H1 (cell line): ENCODE measurements at regions not wholly inside any gene's neighbourhood (a gene's known extent, or its start where the extent isn't known, plus 50 kb on each side); places are given as distances from the start of the nearest gene placed in this dataset.

Source experiments
- CTCF ChIA-PET: fragments of 300-600 bp; sonication (Branson Sonifier 250); formaldehyde crosslinking; loops from one replicate; lab custom pipeline; 2021; ENCODE audit not compliant: partially characterized antibody; lab: Charles Lee
- POLR2A ChIA-PET: fragments of 300-600 bp; sonication (Branson Sonifier 250); formaldehyde crosslinking; loops from one replicate; lab custom pipeline; 2021; ENCODE audit warnings: inconsistent platforms; ENCODE audit not compliant: partially characterized antibody; lab: Charles Lee
- DNase-seq, 2 experiments: peaks; one replicate each; pipeline versions ENCODE4 v3.0.0 to v3.0.0-alpha.2; 2010 to 2022; ENCODE audit warnings: low spot score in 2 of 2, low read depth in 1 of 2, mixed read lengths in 1 of 2
- FAIRE-seq: peaks from 2 replicates; lab custom pipeline; 2011; peaks lifted over from hg19 to GRCh38; lab: Jason Lieb, UNC
- H2AFZ ChIP-seq: 2 replicates; pipeline ENCODE4 v1.8.1; 2012; ENCODE audit warnings: low read length, inconsistent platforms
- H2AK5ac ChIP-seq: 2 replicates; pipeline ENCODE4 v1.6.1; 2013; ENCODE audit warnings: low read depth, low read length
- H2BK120ac ChIP-seq: replicated peaks from 2 replicates; pipeline ENCODE3; 2013; ENCODE audit warnings: low read depth, low read length, inconsistent platforms
- H2BK12ac ChIP-seq: 2 replicates; pipeline ENCODE4 v1.6.1; 2013; ENCODE audit warnings: low read depth, low read length
- H2BK15ac ChIP-seq: 2 replicates; pipeline ENCODE4 v1.6.1; 2013; ENCODE audit warnings: low read length
- H2BK20ac ChIP-seq: 2 replicates; pipeline ENCODE4 v1.6.1; 2013; ENCODE audit warnings: low read length
- H2BK5ac ChIP-seq: 2 replicates; pipeline ENCODE4 v1.6.1; 2013; ENCODE audit warnings: low read depth, low read length
- H3K14ac ChIP-seq: 2 replicates; pipeline ENCODE4 v1.6.1; 2013; ENCODE audit warnings: inconsistent platforms; ENCODE audit not compliant: insufficient read length
- H3K18ac ChIP-seq: 2 replicates; pipeline ENCODE4 v1.6.1; 2013; ENCODE audit warnings: low read length; ENCODE audit errors: extremely low read depth
- H3K23ac ChIP-seq: 2 replicates; pipeline ENCODE4 v1.6.1; 2013; ENCODE audit warnings: inconsistent platforms; ENCODE audit not compliant: insufficient read length
- H3K23me2 ChIP-seq: 2 replicates; pipeline ENCODE4 v1.6.1; 2013; ENCODE audit warnings: low read depth, low read length
- H3K27ac ChIP-seq: 2 replicates; pipeline ENCODE4 v1.6.1; 2011; ENCODE audit warnings: low read depth, low read length, inconsistent platforms
- H3K27me3 ChIP-seq, 4 experiments: replicated peaks in 1 of 4; 1 replicate in 1 of 4; 2 replicates in 3 of 4; pipeline versions ENCODE4 v1.6.1 to v1.8.1; 2011 to 2013; ENCODE audit warnings: low read length in 3 of 4, mild to moderate bottlenecking in 3 of 4, inconsistent platforms in 2 of 4, mixed read lengths in 2 of 4, moderate library complexity in 1 of 4; ENCODE audit not compliant: control insufficient read depth in 3 of 4, insufficient read depth in 3 of 4; ENCODE audit errors: extremely low read depth in 1 of 4
- H3K36me3 ChIP-seq, 4 experiments: 2 replicates each; pipeline versions ENCODE4 v1.6.1 to v1.8.1; 2011 to 2013; ENCODE audit warnings: mild to moderate bottlenecking in 4 of 4, low read length in 3 of 4, moderate library complexity in 2 of 4, control low read depth in 1 of 4, inconsistent platforms in 1 of 4; ENCODE audit not compliant: insufficient read depth in 4 of 4, control insufficient read depth in 2 of 4
- H3K4ac ChIP-seq: replicated peaks from 2 replicates; pipeline ENCODE3; 2013; ENCODE audit warnings: low read length, low read depth, mixed read lengths, inconsistent platforms; ENCODE audit not compliant: insufficient read length
- H3K4me1 ChIP-seq, 4 experiments: replicated peaks in 1 of 4; 1 replicate in 1 of 4; 2 replicates in 3 of 4; pipeline versions ENCODE4 v1.6.1 to v1.8.1; 2011 to 2013; ENCODE audit warnings: low read length in 3 of 4, inconsistent platforms in 2 of 4, mixed read lengths in 1 of 4; ENCODE audit not compliant: insufficient read depth in 4 of 4, control insufficient read depth in 3 of 4
- H3K4me2 ChIP-seq, 2 experiments: 2 replicates each; pipeline versions ENCODE4 v1.6.1 to v1.8.1; 2011 to 2013; ENCODE audit warnings: low read depth in 2 of 2, low read length in 2 of 2, control low read depth in 1 of 2, inconsistent platforms in 1 of 2, mild to moderate bottlenecking in 1 of 2; ENCODE audit not compliant: insufficient read depth in 1 of 2
- H3K4me3 ChIP-seq, 4 experiments: fragments of 200-600, 300-600 bp in 1 of 4; sonication (generic), shearing (Covaris generic), sonication (Bioruptor Twin) in 1 of 4; 2 replicates each; pipeline versions ENCODE4 v1.5.1 to v1.8.1; 2011 to 2016; ENCODE audit warnings: low read length in 4 of 4, low read depth in 3 of 4, control low read depth in 2 of 4, inconsistent platforms in 2 of 4, mild to moderate bottlenecking in 2 of 4, mixed read lengths in 1 of 4, moderate library complexity in 1 of 4; ENCODE audit not compliant: insufficient read depth in 2 of 4; ENCODE audit errors: extremely low read depth in 1 of 4
- H3K56ac ChIP-seq: replicated peaks from 2 replicates; pipeline ENCODE3; 2013; ENCODE audit warnings: low read depth, mild to moderate bottlenecking, mixed read lengths, low read length, inconsistent platforms; ENCODE audit not compliant: insufficient read length
- H3K79me1 ChIP-seq: 2 replicates; pipeline ENCODE4 v1.6.1; 2013; ENCODE audit warnings: low read depth, low read length, control low read depth
- H3K79me2 ChIP-seq, 2 experiments: 2 replicates each; pipeline versions ENCODE4 v1.6.1 to v1.8.1; 2012 to 2013; ENCODE audit warnings: low read length in 2 of 2, mild to moderate bottlenecking in 2 of 2, inconsistent platforms in 1 of 2; ENCODE audit not compliant: insufficient read depth in 2 of 2, control insufficient read depth in 1 of 2
- H3K9ac ChIP-seq, 4 experiments: replicated peaks in 1 of 4; 1 replicate in 1 of 4; 2 replicates in 3 of 4; pipeline versions ENCODE4 v1.6.1 to v1.8.1; 2011 to 2013; ENCODE audit warnings: low read depth in 3 of 4, low read length in 3 of 4, control low read depth in 2 of 4, mild to moderate bottlenecking in 2 of 4, moderate library complexity in 2 of 4, inconsistent platforms in 1 of 4; ENCODE audit errors: extremely low read depth in 1 of 4
- H3K9me3 ChIP-seq, 2 experiments: 2 replicates each; pipeline versions ENCODE4 v1.6.1 to v1.8.1; 2012 to 2013; ENCODE audit warnings: mild to moderate bottlenecking in 2 of 2, moderate library complexity in 2 of 2, control low read depth in 1 of 2, inconsistent platforms in 1 of 2, low read depth in 1 of 2, low read length in 1 of 2, mixed read lengths in 1 of 2; ENCODE audit not compliant: insufficient read depth in 2 of 2
- H4K20me1 ChIP-seq, 2 experiments: replicated peaks in 1 of 2; 2 replicates each; pipeline versions ENCODE3 to v1.8.1; 2011 to 2013; ENCODE audit warnings: inconsistent platforms in 2 of 2, low read length in 2 of 2, mild to moderate bottlenecking in 1 of 2; ENCODE audit not compliant: insufficient read depth in 2 of 2, control insufficient read depth in 1 of 2
- H4K5ac ChIP-seq: 2 replicates; pipeline ENCODE4 v1.6.1; 2013; ENCODE audit warnings: low read length, low read depth, mixed read lengths, inconsistent platforms; ENCODE audit not compliant: insufficient read length
- H4K8ac ChIP-seq: 2 replicates; pipeline ENCODE4 v1.8.0; 2013; ENCODE audit warnings: mild to moderate bottlenecking, moderate library complexity, low read length, inconsistent platforms; ENCODE audit not compliant: insufficient read depth; ENCODE audit errors: extremely low read depth
- H4K91ac ChIP-seq: replicated peaks from 2 replicates; pipeline ENCODE3; 2013; ENCODE audit warnings: low read length, mixed read lengths, inconsistent platforms; ENCODE audit not compliant: insufficient read length
- CHD2 ChIP-seq: IDR thresholded peaks from 2 replicates; pipeline ENCODE4 v1.6.1; 2012; ENCODE audit warnings: low read length, improper control_type of control experiment
- GABPA ChIP-seq: IDR thresholded peaks from 2 replicates; pipeline ENCODE4 v1.6.1; 2011; ENCODE audit warnings: mild to moderate bottlenecking, low read length, moderate library complexity, borderline replicate concordance; ENCODE audit not compliant: insufficient read depth
- JUN ChIP-seq: IDR thresholded peaks from 2 replicates; pipeline ENCODE4 v1.6.1; 2011; ENCODE audit warnings: low read depth, mild to moderate bottlenecking, improper control_type of control experiment, low read length
- KDM4A ChIP-seq: IDR thresholded peaks from one replicate; pipeline ENCODE4 v1.7.1; 2012; ENCODE audit warnings: low read depth, mild to moderate bottlenecking, moderate library complexity, low read length, inconsistent platforms; ENCODE audit not compliant: severe bottlenecking
- SP1 ChIP-seq: IDR thresholded peaks from 2 replicates; pipeline ENCODE4 v1.6.1; 2011; ENCODE audit warnings: low read depth, low read length
- SRF ChIP-seq: IDR thresholded peaks from 2 replicates; pipeline ENCODE4 v1.6.1; 2011; ENCODE audit warnings: mild to moderate bottlenecking, low read depth, low read length, moderate library complexity
- WGBS, 2 experiments: shearing (Covaris generic) in 1 of 2; methylation state at CpG; one replicate each; pipeline versions ENCODE4 v1.1.6 to v1.1.7; 2013 to 2015; ENCODE audit warnings: low lambda C conversion rate in 2 of 2, mixed read lengths in 2 of 2, inconsistent platforms in 1 of 2, low coverage in 1 of 2, missing lambda C conversion rate in 1 of 2; ENCODE audit not compliant: insufficient replicate concordance in 2 of 2, insufficient coverage in 1 of 2, insufficient read length in 1 of 2; ENCODE audit errors: extremely low coverage in 1 of 2, missing lambda C conversion rate in 1 of 2; 5-methylcytosine and 5-hydroxymethylcytosine counted together

- Histone ChIP-seq H3K14ac (no peak overlapping the region), H3K4ac (no peak overlapping the region), H3K4me1 (no peaks in the 10 kb centered on the region), H4K20me1 (no peaks in the 10 kb centered on the region), H2BK120ac (no peak overlapping the region), H3K9ac (no peak overlapping the region), H4K91ac (no peak overlapping the region), H2BK20ac (no peak overlapping the region), H3K79me2 (no peaks in the 10 kb centered on the region), H2BK15ac (no peak overlapping the region), H2BK5ac (no peak overlapping the region), H3K27ac (no peak overlapping the region), H3K23me2 (no peaks in the 10 kb centered on the region), H3K56ac (no peak overlapping the region), H2AK5ac (no peak overlapping the region), H3K9me3 (no peaks in the 10 kb centered on the region), H3K36me3 (no peaks in the 10 kb centered on the region), H2AFZ (no peak overlapping the region), H3K23ac (no peak overlapping the region), H3K79me1 (no peaks in the 10 kb centered on the region), H3K4me2 (no peak overlapping the region), H3K18ac (no peak overlapping the region), H3K4me3 (no peak overlapping the region), H4K5ac (no peak overlapping the region), H4K8ac (no peak overlapping the region), H2BK12ac (no peak overlapping the region), H3K27me3 (no peaks in the 10 kb centered on the region)
- POLR2A ChIA-PET, result interaction anchor here (1.4 kb wide), 1 partner anchor 19 kb away, joined by 3 read pairs; no protein-coding TSS in a partner anchor
- no peak for FAIRE-seq
- 56% methylated on average over 2 of the region's 2 CpGs; no CpG with 5 or more reads in 1 of the 2 experiments for WGBS, 2 experiments
- DNase-seq, result no peak
- TF ChIP-seq JUN (no peak), GABPA (no peak), CHD2 (no peak), KDM4A (no peak), SRF (no peak), SP1 (no peak)
- CTCF ChIA-PET, result interaction anchor here (1.2 kb wide), 1 partner anchor 10 kb away, joined by 4 read pairs; no protein-coding TSS in a partner anchor
These were observed 244.3 kb downstream of the RNF144A start for GRCh38 chr2:7161501-7161900.
